Skin epidermis (tissue), 12 donors: ENCODE measurements at regions not wholly inside any gene's neighbourhood (a gene's known extent, or its start where the extent isn't known, plus 50 kb on each side); places are given as distances from the start of the nearest gene placed in this dataset.
"Not testable (repeated sequence)": the region's sequence is repeated elsewhere in the genome, so short reads cannot be mapped to it uniquely, and the experiment has no call there.

Experiments used
- H3K27ac ChIP-seq, 21 experiments: fragments of 200-600 bp; sonication (generic) in 11 of 21; one replicate each; pipeline ENCODE4 v1.5.0; 2020; ENCODE audit warnings: mild to moderate bottlenecking in 3 of 21, inconsistent platforms in 2 of 21, moderate library complexity in 2 of 21
- H3K4me3 ChIP-seq, 7 experiments: fragments of 200-600 bp; sonication (generic) in 2 of 7; one replicate each; pipeline ENCODE4 v1.5.0; 2020; ENCODE audit warnings: inconsistent platforms in 2 of 7, mild to moderate bottlenecking in 2 of 7, moderate library complexity in 1 of 7

- H3K4me3 ChIP-seq = no peak overlapping the region
- no peak overlapping the region for H3K27ac ChIP-seq
Measured at GRCh38 chr5:44252545-44252944, 136.7 kb downstream of the FGF10 start.

- H3K27ac ChIP-seq = no peak overlapping the region
- H3K4me3 ChIP-seq = no peak overlapping the region
Measured at GRCh38 chr5:44246986-44247385, 142.2 kb downstream of the FGF10 start.

- Histone ChIP-seq H3K4me3 (no peak overlapping the region), H3K27ac (no peak overlapping the region)
Measured at GRCh38 chr5:44245935-44246334, 143.3 kb downstream of the FGF10 start.

GRCh38 chr5:44242791-44243190 is 146.4 kb downstream of the FGF10 start:
- no peak overlapping the region for H3K4me3 ChIP-seq
- H3K27ac ChIP-seq = no peak overlapping the region

- Histone ChIP-seq H3K27ac (no peak overlapping the region), H3K4me3 (no peak overlapping the region)
Measured at GRCh38 chr5:44236040-44236439, 153.2 kb downstream of the FGF10 start.

- Histone ChIP-seq H3K4me3 (no peak overlapping the region), H3K27ac (no peak overlapping the region)
Measured at GRCh38 chr5:44233691-44234090, 155.5 kb downstream of the FGF10 start.

- no peak overlapping the region for H3K27ac ChIP-seq
- no peak overlapping the region for H3K4me3 ChIP-seq
Measured at GRCh38 chr5:44225231-44226160, 163.7 kb downstream of the FGF10 start.

GRCh38 chr5:44199408-44199807 is 189.8 kb downstream of the FGF10 start:
- H3K4me3 ChIP-seq = no peak overlapping the region
- no peak overlapping the region for H3K27ac ChIP-seq

GRCh38 chr5:44189255-44189654 is 200.0 kb downstream of the FGF10 start:
- no peak overlapping the region for H3K27ac ChIP-seq
- no peak overlapping the region for H3K4me3 ChIP-seq

- Histone ChIP-seq H3K27ac (no peak overlapping the region), H3K4me3 (no peak overlapping the region)
Measured at GRCh38 chr5:44187973-44188372, 201.2 kb downstream of the FGF10 start.

GRCh38 chr5:44183753-44184152 is 205.5 kb downstream of the FGF10 start:
- H3K27ac ChIP-seq = no peak overlapping the region
- H3K4me3 ChIP-seq = no peak overlapping the region

GRCh38 chr5:44183312-44183711 is 205.9 kb downstream of the FGF10 start:
- no peak overlapping the region for H3K4me3 ChIP-seq

GRCh38 chr5:44178414-44178813 is 210.8 kb downstream of the FGF10 start:
- Histone ChIP-seq H3K27ac (no peak overlapping the region), H3K4me3 (no peak overlapping the region)

More at GRCh38 chr5:44183312-44183711, 205.9 kb downstream of the FGF10 start:
- no peak overlapping the region for H3K27ac ChIP-seq

GRCh38 chr5:44167540-44167939 is 221.7 kb downstream of the FGF10 start:
- H3K4me3 ChIP-seq = no peak overlapping the region
- no peak overlapping the region for H3K27ac ChIP-seq

- no peak overlapping the region for H3K4me3 ChIP-seq
- no peak overlapping the region for H3K27ac ChIP-seq
Measured at GRCh38 chr5:44160369-44160768, 228.9 kb downstream of the FGF10 start.

GRCh38 chr5:44150075-44150723 is 239.0 kb downstream of the FGF10 start:
- Histone ChIP-seq H3K27ac (no peak overlapping the region), H3K4me3 (no peak overlapping the region)

GRCh38 chr5:44117947-44118346 is 271.3 kb downstream of the FGF10 start:
- H3K27ac ChIP-seq, H3K4me3 ChIP-seq: not testable (repeated sequence)

- not testable (repeated sequence) for H3K4me3 ChIP-seq, H3K27ac ChIP-seq
Measured at GRCh38 chr5:44108232-44108631, 281.0 kb downstream of the FGF10 start.

GRCh38 chr5:44099643-44100042 is 289.6 kb downstream of the FGF10 start:
- Histone ChIP-seq H3K27ac (no peak overlapping the region), H3K4me3 (no peak overlapping the region)

GRCh38 chr5:44089424-44090144 is 299.6 kb downstream of the FGF10 start:
- peak overlapping the region in 1 of 21 experiments; percentile 18 for H3K27ac ChIP-seq
- H3K4me3 ChIP-seq = no peak overlapping the region

GRCh38 chr5:44085083-44085482 is 304.1 kb downstream of the FGF10 start:
- Histone ChIP-seq H3K4me3 (no peak overlapping the region), H3K27ac (no peak overlapping the region)
